PC-3 (cell line): ENCODE measurements at regions not wholly inside any gene's neighbourhood (a gene's known extent, or its start where the extent isn't known, plus 50 kb on each side); places are given as distances from the start of the nearest gene placed in this dataset.

Experiments used
- ATAC-seq: fragments of 200-7000 bp; cut with Tn5 transposase; 2 replicates; pipeline ENCODE4 v1.9.1; 2020; ENCODE audit warnings: mild to moderate bottlenecking, moderate library complexity
- BruUV-seq: library from RNA; stranded (reverse); fragments of 400-500 nt; replicated peaks from 2 replicates; lab custom pipeline; 2021; lab: Mats Ljungman, UMichigan
- CTCF ChIA-PET: fragments of 300-600 bp; sonication (Branson Sonifier 250); formaldehyde crosslinking; loops from one replicate; lab custom pipeline; 2022; ENCODE audit warnings: antibody characterized with exemption; lab: Charles Lee
- POLR2A ChIA-PET: fragments of 300-600 bp; sonication (Branson Sonifier 250); formaldehyde crosslinking; loops from one replicate; lab custom pipeline; 2022; ENCODE audit warnings: antibody characterized with exemption; ENCODE audit not compliant: unreplicated experiment; lab: Charles Lee
- DNase-seq: peaks from one replicate; pipeline ENCODE4 v3.0.0-alpha.2; 2015
- H2AFZ ChIP-seq: fragments of 300-600 bp; sonication (generic); 2 replicates; pipeline ENCODE4 v1.6.0; 2016; ENCODE audit warnings: antibody characterized with exemption, low read length
- H3F3A ChIP-seq: fragments of 300-600 bp; sonication (generic); one replicate; pipeline ENCODE4 v1.6.0; 2017; ENCODE audit warnings: antibody characterized with exemption, low read length, control low read depth, mild to moderate bottlenecking; ENCODE audit not compliant: unreplicated experiment
- H3K27ac ChIP-seq: fragments of 300-600 bp; sonication (generic); 2 replicates; pipeline ENCODE4 v1.5.1; 2016; ENCODE audit warnings: mild to moderate bottlenecking, low read length
- H3K27me3 ChIP-seq: fragments of 300-600 bp; sonication (generic); 2 replicates; pipeline ENCODE4 v1.6.1; 2016; ENCODE audit warnings: low read length, mixed read lengths
- H3K36me3 ChIP-seq: fragments of 300-600 bp; sonication (generic); 2 replicates; pipeline ENCODE4 v1.6.1; 2016; ENCODE audit warnings: low read depth, mixed run types, low read length, mixed read lengths
- H3K4me1 ChIP-seq: fragments of 300-600 bp; sonication (generic); 2 replicates; pipeline ENCODE4 v1.5.1; 2016; ENCODE audit warnings: low read length; ENCODE audit not compliant: insufficient read depth
- H3K4me2 ChIP-seq: fragments of 300-600 bp; sonication (generic); 2 replicates; pipeline ENCODE4 v1.6.0; 2016; ENCODE audit warnings: low read length
- H3K4me3 ChIP-seq: fragments of 300-600 bp; sonication (generic); 2 replicates; pipeline ENCODE4 v1.5.1; 2016; ENCODE audit warnings: mild to moderate bottlenecking, low read length, mixed read lengths
- H3K79me2 ChIP-seq: fragments of 300-600 bp; sonication (generic); 2 replicates; pipeline ENCODE4 v1.6.1; 2017; ENCODE audit warnings: low read length, mixed read lengths
- H3K9ac ChIP-seq: fragments of 300-600 bp; sonication (generic); 2 replicates; pipeline ENCODE4 v1.6.0; 2016; ENCODE audit warnings: mild to moderate bottlenecking, low read length
- H3K9me2 ChIP-seq: fragments of 300-600 bp; sonication (generic); replicated peaks from 2 replicates; pipeline ENCODE4 v1.6.1; 2016; ENCODE audit warnings: mixed run types, low read length, mixed read lengths
- H3K9me3 ChIP-seq: fragments of 300-600 bp; sonication (generic); 2 replicates; pipeline ENCODE4 v1.6.1; 2016; ENCODE audit warnings: low read length, mixed read lengths
- H4K20me1 ChIP-seq: fragments of 300-600 bp; sonication (generic); 2 replicates; pipeline ENCODE4 v1.6.1; 2016; ENCODE audit warnings: low read length, mixed read lengths
- EZH2 ChIP-seq: fragments of 300-600 bp; sonication (generic); IDR thresholded peaks from one replicate; pipeline ENCODE4 v1.6.1; 2017; ENCODE audit warnings: antibody characterized with exemption, mild to moderate bottlenecking, low read length; ENCODE audit not compliant: unreplicated experiment
- EZH2phosphoT487 ChIP-seq: fragments of 300-600 bp; sonication (generic); IDR thresholded peaks from 2 replicates; pipeline ENCODE4 v1.6.1; 2018; ENCODE audit warnings: mild to moderate bottlenecking, antibody characterized with exemption, low read length, borderline replicate concordance
- intact Hi-C: fragments of 100-400 bp; cut with micrococcal nuclease; formaldehyde crosslinking; loops from 2 replicates; pipeline ENCODE4 v1.9.0; 2023
- TF ChIP-seq, protein P1 (sequence below): fragments of 300-600 bp; sonication (generic); conservative IDR thresholded peaks from 2 replicates; pipeline ENCODE4 v1.5.1; 2017; ENCODE audit warnings: antibody characterized with exemption, low read depth, mild to moderate bottlenecking, low read length

DNA sequence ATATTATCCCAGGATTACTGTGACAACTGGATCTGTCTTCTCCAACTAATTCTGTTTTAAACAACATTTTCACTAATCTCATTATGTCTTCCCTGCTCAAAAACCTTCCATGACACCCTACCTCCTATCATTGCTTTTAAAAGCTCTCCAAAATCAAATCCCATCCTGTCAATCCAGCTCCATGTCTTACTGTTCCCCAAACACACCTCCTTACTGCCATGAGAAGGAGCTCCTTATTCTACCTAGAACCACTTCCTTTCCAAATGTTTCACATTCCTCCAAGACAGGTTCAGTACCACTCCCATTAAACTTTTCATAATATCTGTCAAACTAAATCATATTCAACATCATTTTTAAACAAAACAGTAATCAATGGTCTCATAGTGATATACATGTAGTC, 66.9 kb upstream of the WDR17 start:
- H3K4me3 ChIP-seq: no peak overlapping the region
- no peak overlapping the region for H3K27ac ChIP-seq
- BruUV-seq: no TSS peak
- no peaks in the 10 kb centered on the region for H3K27me3 ChIP-seq
- H3K4me2 ChIP-seq: no peak overlapping the region
- ChIA-PET POLR2A (no interaction called here), CTCF (no interaction called here)
- no peak for ATAC-seq
- no peaks in the 10 kb centered on the region for H3K9me2 ChIP-seq
- intact Hi-C loops: no loop called here
- H3K36me3 ChIP-seq: no peaks in the 10 kb centered on the region
- H2AFZ ChIP-seq: no peak overlapping the region
- no peaks in the 10 kb centered on the region for H3K79me2 ChIP-seq
- H3F3A ChIP-seq: no peaks in the 10 kb centered on the region
- peak; percentile 50 for DNase-seq
- H3K9me3 ChIP-seq: no peaks in the 10 kb centered on the region
- H3K4me1 ChIP-seq: no peaks in the 10 kb centered on the region
- TF ChIP-seq EZH2phosphoT487 (no peak), EZH2 (no peak)
- TF ChIP-seq, protein P1, sequence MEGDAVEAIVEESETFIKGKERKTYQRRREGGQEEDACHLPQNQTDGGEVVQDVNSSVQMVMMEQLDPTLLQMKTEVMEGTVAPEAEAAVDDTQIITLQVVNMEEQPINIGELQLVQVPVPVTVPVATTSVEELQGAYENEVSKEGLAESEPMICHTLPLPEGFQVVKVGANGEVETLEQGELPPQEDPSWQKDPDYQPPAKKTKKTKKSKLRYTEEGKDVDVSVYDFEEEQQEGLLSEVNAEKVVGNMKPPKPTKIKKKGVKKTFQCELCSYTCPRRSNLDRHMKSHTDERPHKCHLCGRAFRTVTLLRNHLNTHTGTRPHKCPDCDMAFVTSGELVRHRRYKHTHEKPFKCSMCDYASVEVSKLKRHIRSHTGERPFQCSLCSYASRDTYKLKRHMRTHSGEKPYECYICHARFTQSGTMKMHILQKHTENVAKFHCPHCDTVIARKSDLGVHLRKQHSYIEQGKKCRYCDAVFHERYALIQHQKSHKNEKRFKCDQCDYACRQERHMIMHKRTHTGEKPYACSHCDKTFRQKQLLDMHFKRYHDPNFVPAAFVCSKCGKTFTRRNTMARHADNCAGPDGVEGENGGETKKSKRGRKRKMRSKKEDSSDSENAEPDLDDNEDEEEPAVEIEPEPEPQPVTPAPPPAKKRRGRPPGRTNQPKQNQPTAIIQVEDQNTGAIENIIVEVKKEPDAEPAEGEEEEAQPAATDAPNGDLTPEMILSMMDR: no peak
- H3K9ac ChIP-seq: no peak overlapping the region
- no peaks in the 10 kb centered on the region for H4K20me1 ChIP-seq

DNA sequence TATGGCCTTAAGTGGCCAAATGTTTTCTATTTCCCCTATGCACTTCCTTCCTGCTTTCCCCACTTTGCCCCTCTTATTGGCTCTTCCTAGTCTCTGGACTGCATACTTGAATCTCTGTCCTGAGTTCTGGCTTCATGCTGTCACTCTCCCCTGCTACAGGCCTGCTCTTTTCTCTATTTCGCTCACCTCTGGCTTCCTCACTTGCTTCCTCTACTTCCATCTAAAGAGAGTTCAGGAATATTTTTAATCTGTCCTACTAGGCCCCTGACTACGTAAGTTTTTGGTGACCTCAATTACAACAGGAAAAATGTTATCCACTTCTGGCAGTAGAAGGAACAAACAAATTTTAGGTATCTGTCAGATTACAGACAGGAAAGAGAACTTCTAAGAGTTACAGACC, 65.7 kb upstream of the WDR17 start:
- no peak overlapping the region for H3K4me3 ChIP-seq
- no peaks in the 10 kb centered on the region for H3K27me3 ChIP-seq

DNA sequence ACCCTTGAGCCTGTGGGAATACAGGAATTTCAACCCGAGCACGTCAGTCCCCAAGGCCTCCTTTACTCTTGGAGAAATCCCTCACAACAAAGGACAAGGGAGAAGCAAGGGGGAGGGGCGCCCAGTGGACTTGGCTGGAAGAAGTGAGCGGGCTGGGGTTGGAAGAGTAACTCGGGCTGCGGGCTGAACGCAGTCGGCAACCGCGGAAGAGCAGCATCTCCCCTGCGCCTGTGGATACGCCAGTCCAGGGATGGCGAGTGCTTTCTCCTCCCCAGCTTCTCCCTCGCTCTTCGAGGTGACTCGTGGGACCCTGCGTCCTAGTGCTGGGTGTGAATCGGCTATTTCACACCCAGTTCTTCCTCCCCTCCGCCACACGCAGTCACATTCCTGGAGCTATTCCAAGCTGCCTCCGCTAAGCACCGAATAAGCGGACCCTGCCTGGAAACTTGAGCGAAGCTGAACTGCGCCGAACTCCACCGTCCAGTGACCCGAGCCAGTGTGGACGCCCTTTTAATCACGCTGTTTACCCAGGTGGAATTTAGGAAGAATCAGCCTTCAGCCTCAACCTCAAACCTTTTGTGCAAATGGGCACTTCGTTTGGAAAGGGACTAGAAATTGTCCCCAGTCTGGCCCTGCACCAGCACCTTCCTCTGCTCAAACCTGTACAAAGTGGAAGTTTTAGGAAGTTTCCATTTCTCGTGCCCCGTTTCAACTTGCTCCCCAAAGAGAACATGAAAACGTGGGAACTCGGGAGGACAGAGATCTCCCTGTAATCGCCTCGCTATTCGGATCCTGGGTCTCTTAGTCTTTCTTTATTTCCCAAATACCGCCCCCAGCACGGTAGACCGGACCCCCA, 64.3 kb upstream of the WDR17 start:
- no peak for TF ChIP-seq EZH2phosphoT487
- TF ChIP-seq, protein P1: no peak
- TF ChIP-seq EZH2: no peak
- H3K79me2 ChIP-seq: no peaks in the 10 kb centered on the region
- intact Hi-C loops: no loop called here
- H3K27ac ChIP-seq: no peak overlapping the region
- H3K4me3 ChIP-seq: peak overlapping the region; percentile 70
- no peaks in the 10 kb centered on the region for H3K27me3 ChIP-seq
- H4K20me1 ChIP-seq: no peaks in the 10 kb centered on the region
- peak overlapping the region; percentile 87 for H2AFZ ChIP-seq
- ATAC-seq (no peak; the same call in 1 of the 2 replicates), DNase-seq (no peak)
- ChIA-PET CTCF (no interaction called here), POLR2A (no interaction called here)
- peak overlapping the region; percentile 89 for H3K4me2 ChIP-seq
- H3K9me3 ChIP-seq: no peaks in the 10 kb centered on the region
- H3K4me1 ChIP-seq: no peaks in the 10 kb centered on the region
- H3K9me2 ChIP-seq: no peaks in the 10 kb centered on the region
- H3K9ac ChIP-seq: no peak overlapping the region
- no peaks in the 10 kb centered on the region for H3F3A ChIP-seq
- no peaks in the 10 kb centered on the region for H3K36me3 ChIP-seq
- BruUV-seq: no TSS peak

More for the DNA sequence above, 65.7 kb upstream of the WDR17 start:
- no TSS peak for BruUV-seq
- H3K4me1 ChIP-seq: no peaks in the 10 kb centered on the region
- ChIA-PET POLR2A (no interaction called here), CTCF (no interaction called here)
- H3K9ac ChIP-seq: no peak overlapping the region
- H3K79me2 ChIP-seq: no peaks in the 10 kb centered on the region
- no peaks in the 10 kb centered on the region for H3K9me2 ChIP-seq
- no peaks in the 10 kb centered on the region for H3K9me3 ChIP-seq
- no peaks in the 10 kb centered on the region for H3F3A ChIP-seq
- no peaks in the 10 kb centered on the region for H3K36me3 ChIP-seq
- H2AFZ ChIP-seq: no peak overlapping the region
- intact Hi-C loops: no loop called here
- no peak overlapping the region for H3K27ac ChIP-seq
- DNase-seq (no peak), ATAC-seq (no peak)
- TF ChIP-seq EZH2 (no peak), EZH2phosphoT487 (no peak)
- H4K20me1 ChIP-seq: no peaks in the 10 kb centered on the region
- no peak overlapping the region for H3K4me2 ChIP-seq
